D721Med (cell line): ENCODE measurements at regions not wholly inside any gene's neighbourhood (a gene's known extent, or its start where the extent isn't known, plus 50 kb on each side); places are given as distances from the start of the nearest gene placed in this dataset.
"Not testable (repeated sequence)": the region's sequence is repeated elsewhere in the genome, so short reads cannot be mapped to it uniquely, and the experiment has no call there.

ENCODE experiments used
- DNase-seq: peaks from one replicate; pipeline ENCODE4 v3.0.0; 2011; ENCODE audit warnings: low spot score; ENCODE audit not compliant: insufficient read length
- FAIRE-seq: peaks from 2 replicates; lab custom pipeline; 2011; peaks lifted over from hg19 to GRCh38; lab: Jason Lieb, UNC
- CTCF ChIP-seq: IDR thresholded peaks from 2 replicates; pipeline ENCODE4 v1.5.1; 2012; ENCODE audit warnings: mild to moderate bottlenecking, control low read depth; ENCODE audit not compliant: insufficient read depth; ENCODE audit errors: missing control alignments

- TF ChIP-seq CTCF = no peak
- no peak for DNase-seq
- FAIRE-seq = no peak
Observed at GRCh38 chrX:52277666-52278065, 91.2 kb upstream of the XAGE2 start.

- DNase-seq (no peak), FAIRE-seq (no peak)
Observed at GRCh38 chrX:52280812-52281211, 88.0 kb upstream of the XAGE2 start.

GRCh38 chrX:52284865-52285264 is 84.0 kb upstream of the XAGE2 start:
- no peak for FAIRE-seq
- TF ChIP-seq CTCF = no peak
- DNase-seq = no peak

More at GRCh38 chrX:52280812-52281211, 88.0 kb upstream of the XAGE2 start:
- TF ChIP-seq CTCF = no peak

- FAIRE-seq, DNase-seq: not testable (repeated sequence)
Observed at GRCh38 chrX:52298968-52299367, 69.9 kb upstream of the XAGE2 start.

- FAIRE-seq, DNase-seq: not testable (repeated sequence)
Observed at GRCh38 chrX:52308532-52308931, 60.3 kb upstream of the XAGE2 start.
